Stomach (tissue), 4 donors: ENCODE measurements at regions not wholly inside any gene's neighbourhood (a gene's known extent, or its start where the extent isn't known, plus 50 kb on each side); places are given as distances from the start of the nearest gene placed in this dataset.

Source experiments
- CTCF ChIP-seq, 7 experiments: fragments of 450-650 bp in 4 of 7; fragments of 200-600 bp in 3 of 7; sonication (generic) in 3 of 7; IDR thresholded peaks; one replicate each; pipeline ENCODE4 v1.5.1; 2016 to 2019; ENCODE audit warnings: antibody characterized with exemption in 7 of 7, control low read depth in 2 of 7, mild to moderate bottlenecking in 1 of 7
- EP300 ChIP-seq: sonication (generic); formaldehyde crosslinking; IDR thresholded peaks from one replicate; pipeline ENCODE4 v1.6.1; 2017; ENCODE audit warnings: antibody characterized with exemption
- POLR2A ChIP-seq, 4 donors: fragments of 450-650 bp; IDR thresholded peaks; one replicate each; pipeline ENCODE4 v1.6.1; 2016; ENCODE audit warnings: antibody characterized with exemption in 4 of 4, control low read depth in 2 of 4, mild to moderate bottlenecking in 1 of 4, moderate library complexity in 1 of 4
- POLR2AphosphoS5 ChIP-seq, 3 donors: sonication (generic); formaldehyde crosslinking; IDR thresholded peaks; one replicate each; pipeline ENCODE4 v1.6.1; 2016; ENCODE audit warnings: antibody characterized with exemption in 3 of 3

- TF ChIP-seq CTCF (IDR thresholded peaks at IDR 0.05): no peak
- no peak for TF ChIP-seq POLR2A (IDR thresholded peaks at IDR 0.05)
- TF ChIP-seq POLR2AphosphoS5 (IDR thresholded peaks at IDR 0.05): no peak
- TF ChIP-seq EP300: no peak
Measured at GRCh38 chr2:155815851-155816250, 516.7 kb downstream of the NR4A2 start.
